K562 (cell line): ENCODE measurements at regions not wholly inside any gene's neighbourhood (a gene's known extent, or its start where the extent isn't known, plus 50 kb on each side); places are given as distances from the start of the nearest gene placed in this dataset.

Source experiments
- ATAC-seq: fragments of 200-7000 bp; cut with Tn5 transposase; 3 replicates; pipeline ENCODE4 v1.9.1; 2020; ENCODE audit warnings: moderate library complexity
- BruUV-seq: library from RNA; stranded (reverse); fragments of 400-500 nt; replicated peaks from 2 replicates; lab custom pipeline; 2021; lab: Mats Ljungman, UMichigan
- CTCF ChIA-PET: fragments of 300-600 bp; formaldehyde crosslinking; extraction: SDS; loops from one replicate; lab custom pipeline; 2021; ENCODE audit warnings: low intra/inter-chr PET ratio; lab: Yijun Ruan, JAX
- POLR2A ChIA-PET: fragments of 300-600, 350-650 bp; sonication (Branson Sonifier 250); formaldehyde crosslinking; extraction: SDS; loops from one replicate; lab custom pipeline; 2021; ENCODE audit warnings: antibody characterized with exemption, inconsistent platforms; lab: Yijun Ruan, JAX
- DNase-seq, 4 experiments: peaks; one replicate each; pipeline versions ENCODE4 v3.0.0 to v3.0.0-alpha.2; 2011 to 2018; ENCODE audit warnings: low spot score in 3 of 4, mixed read lengths in 3 of 4; ENCODE audit errors: extremely low read depth in 1 of 4
- FAIRE-seq: peaks from 2 replicates; lab custom pipeline; 2011; peaks lifted over from hg19 to GRCh38; lab: Jason Lieb, UNC
- H2AFZ ChIP-seq: 2 replicates; pipeline ENCODE4 v1.6.0; 2011; ENCODE audit warnings: low read depth, low read length, control low read depth, inconsistent platforms
- H3K27ac ChIP-seq: fragments of 200-600 bp; 3 replicates; pipeline ENCODE4 v1.8.0; 2011; ENCODE audit warnings: low read depth, mild to moderate bottlenecking, control low read depth, inconsistent platforms, low read length, moderate library complexity, mixed read lengths; ENCODE audit errors: extremely low read depth
- H3K27me3 ChIP-seq, 2 experiments: fragments of 300-600 bp in 1 of 2; 2 replicates in 1 of 2; 3 replicates in 1 of 2; pipeline versions ENCODE4 v1.6.0 to v1.8.0; 2011; ENCODE audit warnings: inconsistent platforms in 2 of 2, low read length in 2 of 2, mild to moderate bottlenecking in 1 of 2, mixed read lengths in 1 of 2, moderate library complexity in 1 of 2; ENCODE audit not compliant: control insufficient read depth in 2 of 2, insufficient read depth in 2 of 2
- H3K36me3 ChIP-seq: fragments of 300-600 bp; 3 replicates; pipeline ENCODE4 v1.8.0; 2011; ENCODE audit warnings: mild to moderate bottlenecking, low read length, inconsistent platforms; ENCODE audit not compliant: control insufficient read depth, insufficient read depth
- H3K4me1 ChIP-seq, 2 experiments: fragments of 200-600 bp in 1 of 2; replicated peaks in 1 of 2; 2 replicates in 1 of 2; 3 replicates in 1 of 2; pipeline versions ENCODE4 v1.5.1 to v1.8.0; 2011; ENCODE audit warnings: inconsistent platforms in 2 of 2, low read length in 2 of 2, mild to moderate bottlenecking in 1 of 2, mixed read lengths in 1 of 2, moderate library complexity in 1 of 2; ENCODE audit not compliant: control insufficient read depth in 2 of 2, insufficient read depth in 2 of 2
- H3K4me2 ChIP-seq: 2 replicates; pipeline ENCODE4 v1.6.1; 2011; ENCODE audit warnings: low read length, control low read depth, inconsistent platforms, mixed read lengths; ENCODE audit not compliant: insufficient read depth
- H3K4me3 ChIP-seq: fragments of 200-600 bp; sonication (generic), shearing (Covaris generic); 2 replicates; pipeline ENCODE4 v1.5.1; 2016; ENCODE audit warnings: control low read depth, inconsistent platforms
- H3K79me2 ChIP-seq: fragments of 200-600 bp; 3 replicates; pipeline ENCODE4 v1.8.0; 2011; ENCODE audit warnings: low read length, inconsistent platforms; ENCODE audit not compliant: control insufficient read depth, insufficient read depth
- H3K9ac ChIP-seq, 2 experiments: 2 replicates each; pipeline versions ENCODE4 v1.6.0 to v1.6.1; 2011; ENCODE audit warnings: low read depth in 2 of 2, low read length in 2 of 2, control low read depth in 1 of 2, inconsistent platforms in 1 of 2, mild to moderate bottlenecking in 1 of 2, mixed read lengths in 1 of 2; ENCODE audit not compliant: insufficient read depth in 1 of 2
- H3K9me1 ChIP-seq: one replicate; pipeline ENCODE4 v1.6.0; 2011; ENCODE audit warnings: inconsistent platforms, mild to moderate bottlenecking, low read length, moderate library complexity; ENCODE audit not compliant: control insufficient read depth, insufficient read depth
- H3K9me3 ChIP-seq: replicated peaks from 2 replicates; pipeline ENCODE4 v1.5.1; 2011; ENCODE audit warnings: low read depth, low read length, inconsistent platforms; ENCODE audit not compliant: control insufficient read depth, insufficient read depth
- H4K20me1 ChIP-seq: replicated peaks from 2 replicates; pipeline ENCODE4 v1.6.1; 2011; ENCODE audit warnings: low read length, inconsistent platforms, mixed read lengths; ENCODE audit not compliant: control insufficient read depth, insufficient read depth
- ASH1L ChIP-seq: fragments of 450-650 bp; IDR thresholded peaks from 2 replicates; pipeline ENCODE4 v1.6.1; 2018; ENCODE audit warnings: borderline replicate concordance, mild to moderate bottlenecking, low read depth; ENCODE audit not compliant: partially characterized antibody
- FUS ChIP-seq: fragments of 200-400 bp; formaldehyde crosslinking; optimal IDR thresholded peaks from 2 replicates; pipeline ENCODE3; 2017; ENCODE audit warnings: low read depth, low read length
- GATA2 ChIP-seq: sonication (generic); formaldehyde crosslinking; IDR thresholded peaks from 2 replicates; pipeline ENCODE4 v1.4.0; 2020; ENCODE audit warnings: mild to moderate bottlenecking, missing genetic modification reagents
- HMG20B ChIP-seq: fragments of 250-450 bp; sonication (Bioruptor Pico); IDR thresholded peaks from 2 replicates; pipeline ENCODE4 v1.5.0; 2021; ENCODE audit warnings: mild to moderate bottlenecking
- KLF13 ChIP-seq: fragments of 450-650 bp; IDR thresholded peaks from 2 replicates; pipeline ENCODE4 v1.6.1; 2016; ENCODE audit warnings: missing genetic modification characterization, low read depth, mild to moderate bottlenecking, missing compliant biosample characterization, moderate library complexity, borderline replicate concordance
- L3MBTL2 ChIP-seq: fragments of 450-650 bp; IDR thresholded peaks from 2 replicates; pipeline ENCODE4 v1.6.1; 2016; ENCODE audit warnings: mild to moderate bottlenecking, moderate library complexity
- LCOR ChIP-seq: sonication (generic); formaldehyde crosslinking; IDR thresholded peaks from 2 replicates; pipeline ENCODE4 v1.8.0; 2022; ENCODE audit warnings: mild to moderate bottlenecking, missing genetic modification reagents
- MECOM ChIP-seq: fragments of 250-450 bp; sonication (Bioruptor Pico); IDR thresholded peaks from 2 replicates; pipeline ENCODE4 v1.8.0; 2022; ENCODE audit warnings: inconsistent platforms
- NCOA4 ChIP-seq: fragments of 450-650 bp; IDR thresholded peaks from 2 replicates; pipeline ENCODE4 v1.6.1; 2018; ENCODE audit warnings: mild to moderate bottlenecking; ENCODE audit not compliant: partially characterized antibody
- TAF1 ChIP-seq: IDR thresholded peaks from 2 replicates; pipeline ENCODE4 v1.6.1; 2011; ENCODE audit warnings: mild to moderate bottlenecking, low read length, moderate library complexity; ENCODE audit not compliant: insufficient read depth, control insufficient read depth, severe bottlenecking; ENCODE audit errors: extremely low read depth
- TAF15 ChIP-seq: fragments of 200-400 bp; formaldehyde crosslinking; IDR thresholded peaks from 2 replicates; pipeline ENCODE4 v1.6.1; 2017; ENCODE audit warnings: mild to moderate bottlenecking, low read depth, low read length, moderate library complexity
- ZNF79 ChIP-seq: fragments of 250-450 bp; sonication (Bioruptor Pico); IDR thresholded peaks from 2 replicates; pipeline ENCODE4 v1.4.0; 2020; ENCODE audit warnings: low read depth, mild to moderate bottlenecking, moderate library complexity
- WGBS: fragments of 100-300 bp; shearing (Covaris generic); methylation state at CpG from one replicate; pipeline ENCODE4 v1.1.6; 2016; ENCODE audit warnings: low coverage, mixed read lengths; ENCODE audit not compliant: insufficient coverage; ENCODE audit errors: missing lambda C conversion rate; 5-methylcytosine and 5-hydroxymethylcytosine counted together
- in situ Hi-C: fragments of 300-500 bp; cut with MboI; formaldehyde crosslinking; loops from 4 replicates; pipeline ENCODE4 v1.15.0; 2018; ENCODE audit warnings: inconsistent platforms, mixed read lengths
- intact Hi-C: fragments of 100-400 bp; cut with micrococcal nuclease; formaldehyde crosslinking; loops from 2 replicates; pipeline ENCODE4 v1.14.2; 2022

DNA sequence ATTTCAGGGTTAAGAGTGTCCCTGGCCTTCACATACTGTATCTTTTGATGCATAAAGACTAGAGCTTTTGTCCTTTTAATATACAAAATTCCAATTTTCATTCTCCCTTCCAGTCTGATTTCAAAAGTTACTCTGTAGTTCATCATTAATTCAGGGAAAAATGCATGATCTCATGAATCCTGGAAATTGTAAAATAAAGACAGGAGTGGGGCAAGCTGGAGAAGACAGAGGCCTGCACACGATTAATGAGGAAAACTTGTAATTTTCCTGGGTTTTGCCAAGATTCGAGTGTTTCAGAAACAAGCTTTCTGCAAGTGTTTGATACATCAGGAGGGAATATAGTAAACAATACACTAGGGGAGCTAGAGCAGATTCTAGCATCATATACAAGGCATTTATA is 947.9 kb downstream of the FAT4 start:
- H3K36me3 ChIP-seq, result no peaks in the 10 kb centered on the region
- BruUV-seq, result no TSS peak
- no peaks in the 10 kb centered on the region for H4K20me1 ChIP-seq
- H2AFZ ChIP-seq, result no peak overlapping the region
- intact Hi-C loops, result no loop called here
- DNase-seq (no peak), FAIRE-seq (no peak), ATAC-seq (no peak)
- CTCF ChIA-PET, result no interaction called here
- H3K27ac ChIP-seq, result no peak overlapping the region
- POLR2A ChIA-PET, result interaction anchor here (0.6 kb wide), 1 partner anchor 909 kb away, joined by 3 read pairs; no protein-coding TSS in a partner anchor
- H3K27me3 ChIP-seq, result no peaks in the 10 kb centered on the region
- no peaks in the 10 kb centered on the region for H3K9me1 ChIP-seq
- no peaks in the 10 kb centered on the region for H3K9me3 ChIP-seq
- H3K79me2 ChIP-seq, result no peaks in the 10 kb centered on the region
- no peak overlapping the region for H3K4me3 ChIP-seq
- 0% methylated on average over 2 of the region's 2 CpGs for WGBS
- H3K4me2 ChIP-seq, result no peak overlapping the region
- TF ChIP-seq NCOA4 (no peak), TAF1 (no peak), KLF13 (no peak), MECOM (CRISPR knock-in tag) (no peak), HMG20B (CRISPR knock-in tag) (no peak), ASH1L (no peak), GATA2 (CRISPR knock-in tag) (no peak), FUS (no peak), LCOR (CRISPR knock-in tag) (no peak), TAF15 (no peak), L3MBTL2 (no peak), ZNF79 (CRISPR knock-in tag) (no peak)
- in situ Hi-C loops, result no loop called here
- H3K9ac ChIP-seq, result no peak overlapping the region
- no peaks in the 10 kb centered on the region for H3K4me1 ChIP-seq
